Smooth muscle cell (in vitro differentiated cells): ENCODE measurements at regions not wholly inside any gene's neighbourhood (a gene's known extent, or its start where the extent isn't known, plus 50 kb on each side); places are given as distances from the start of the nearest gene placed in this dataset.
"Not testable (repeated sequence)": the region's sequence is repeated elsewhere in the genome, so short reads cannot be mapped to it uniquely, and the experiment has no call there.

Experiments
- DNase-seq: peaks from one replicate; lab custom pipeline; 2025; ENCODE audit not compliant: unreplicated experiment; lab: John Stamatoyannopoulos, UW
- H2AFZ ChIP-seq: fragments of 200-600 bp; sonication (generic); 2 replicates; pipeline ENCODE4 v1.6.0; 2016; ENCODE audit warnings: antibody characterized with exemption, low read depth, mild to moderate bottlenecking
- H3F3A ChIP-seq: fragments of 200-600 bp; sonication (generic); 2 replicates; pipeline ENCODE4 v1.6.0; 2017; ENCODE audit warnings: antibody characterized with exemption, low read depth
- H3K27ac ChIP-seq: fragments of 200-600 bp; sonication (generic); 2 replicates; pipeline ENCODE4 v1.5.1; 2016; ENCODE audit warnings: low read depth, mild to moderate bottlenecking
- H3K27me3 ChIP-seq: fragments of 200-600 bp; sonication (generic); 2 replicates; pipeline ENCODE4 v1.6.1; 2016; ENCODE audit warnings: low read depth, mild to moderate bottlenecking
- H3K36me3 ChIP-seq: fragments of 200-600 bp; sonication (generic); 2 replicates; pipeline ENCODE4 v1.5.1; 2016; ENCODE audit warnings: low read depth
- H3K4me1 ChIP-seq: fragments of 200-600 bp; sonication (generic); 2 replicates; pipeline ENCODE4 v1.5.1; 2016; ENCODE audit warnings: low read depth
- H3K4me2 ChIP-seq: fragments of 200-600 bp; sonication (generic); 2 replicates; pipeline ENCODE4 v1.6.0; 2016; ENCODE audit warnings: mild to moderate bottlenecking
- H3K4me3 ChIP-seq: fragments of 200-600 bp; sonication (generic); 2 replicates; pipeline ENCODE4 v1.5.1; 2016; ENCODE audit warnings: mild to moderate bottlenecking
- H3K79me2 ChIP-seq: fragments of 200-600 bp; sonication (generic); 2 replicates; pipeline ENCODE4 v1.6.0; 2016; ENCODE audit warnings: low read depth, mild to moderate bottlenecking
- H3K9ac ChIP-seq: fragments of 200-600 bp; sonication (generic); 2 replicates; pipeline ENCODE4 v1.6.0; 2016; ENCODE audit warnings: low read depth
- H3K9me3 ChIP-seq: fragments of 200-600 bp; sonication (generic); replicated peaks from 2 replicates; pipeline ENCODE4 v1.5.1; 2016; ENCODE audit warnings: low read depth
- H4K20me1 ChIP-seq: fragments of 200-600 bp; sonication (generic); 2 replicates; pipeline ENCODE4 v1.6.0; 2016; ENCODE audit warnings: low read depth
- WGBS: methylation state at CpG from one replicate; pipeline ENCODE4 v1.1.7; 2016; ENCODE audit warnings: low lambda C conversion rate; 5-methylcytosine and 5-hydroxymethylcytosine counted together
- TF ChIP-seq, protein P1 (sequence below): fragments of 200-600 bp; sonication (generic); IDR thresholded peaks from 2 replicates; pipeline ENCODE4 v1.5.1; 2017; ENCODE audit warnings: borderline replicate concordance, mild to moderate bottlenecking, antibody characterized with exemption; ENCODE audit not compliant: insufficient read depth, poor library complexity, severe bottlenecking

DNA sequence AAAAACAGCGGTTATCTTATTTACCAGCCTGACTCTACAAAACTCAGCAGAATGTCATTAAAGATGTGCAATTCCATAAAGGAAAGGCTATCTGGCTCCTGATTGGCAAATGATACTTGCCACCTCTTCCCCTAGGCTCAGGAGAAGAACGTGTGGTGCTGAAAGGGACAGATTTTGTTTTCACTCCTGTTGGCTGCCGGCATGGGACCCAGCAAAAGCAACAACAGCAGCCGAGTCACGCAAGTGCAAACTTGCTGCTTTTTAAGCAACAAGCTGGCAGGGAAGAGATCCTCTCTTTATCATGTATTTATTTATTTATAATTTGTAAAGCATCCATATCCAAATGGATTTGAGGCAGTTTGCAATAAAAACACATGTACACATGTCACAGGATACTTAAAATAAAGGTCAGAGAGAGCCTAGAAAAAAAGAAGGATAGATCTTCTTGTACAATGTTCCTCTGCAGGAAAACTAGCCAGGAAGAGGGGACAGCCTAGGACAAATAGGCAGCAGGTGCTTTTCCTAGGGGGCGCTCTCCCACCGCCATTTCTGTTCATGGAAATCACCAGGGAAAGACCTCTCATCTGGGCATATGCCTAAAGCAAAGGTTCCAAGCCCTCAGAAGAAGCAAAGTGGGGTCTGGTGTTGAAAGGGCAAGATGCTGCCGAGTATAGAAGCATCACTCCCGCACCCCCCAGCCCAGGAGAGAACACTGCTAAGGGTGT, 799.3 kb downstream of the BCL11A start:
- TF ChIP-seq, protein P1, sequence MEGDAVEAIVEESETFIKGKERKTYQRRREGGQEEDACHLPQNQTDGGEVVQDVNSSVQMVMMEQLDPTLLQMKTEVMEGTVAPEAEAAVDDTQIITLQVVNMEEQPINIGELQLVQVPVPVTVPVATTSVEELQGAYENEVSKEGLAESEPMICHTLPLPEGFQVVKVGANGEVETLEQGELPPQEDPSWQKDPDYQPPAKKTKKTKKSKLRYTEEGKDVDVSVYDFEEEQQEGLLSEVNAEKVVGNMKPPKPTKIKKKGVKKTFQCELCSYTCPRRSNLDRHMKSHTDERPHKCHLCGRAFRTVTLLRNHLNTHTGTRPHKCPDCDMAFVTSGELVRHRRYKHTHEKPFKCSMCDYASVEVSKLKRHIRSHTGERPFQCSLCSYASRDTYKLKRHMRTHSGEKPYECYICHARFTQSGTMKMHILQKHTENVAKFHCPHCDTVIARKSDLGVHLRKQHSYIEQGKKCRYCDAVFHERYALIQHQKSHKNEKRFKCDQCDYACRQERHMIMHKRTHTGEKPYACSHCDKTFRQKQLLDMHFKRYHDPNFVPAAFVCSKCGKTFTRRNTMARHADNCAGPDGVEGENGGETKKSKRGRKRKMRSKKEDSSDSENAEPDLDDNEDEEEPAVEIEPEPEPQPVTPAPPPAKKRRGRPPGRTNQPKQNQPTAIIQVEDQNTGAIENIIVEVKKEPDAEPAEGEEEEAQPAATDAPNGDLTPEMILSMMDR, result no peak
- Histone ChIP-seq H3K9me3 (no peaks in the 10 kb centered on the region), H3K36me3 (no peaks in the 10 kb centered on the region), H3K4me3 (no peak overlapping the region), H3K9ac (no peak overlapping the region), H3K27ac (no peak overlapping the region), H2AFZ (no peak overlapping the region), H3K79me2 (no peaks in the 10 kb centered on the region), H3K4me1 (no peaks in the 10 kb centered on the region), H3K27me3 (peaks cover 12% of the 10 kb centered on the region), H3F3A (no peaks in the 10 kb centered on the region), H3K4me2 (no peak overlapping the region), H4K20me1 (no peaks in the 10 kb centered on the region)
- no peak for DNase-seq
- WGBS, result 68% methylated on average over 9 of the region's 9 CpGs

DNA sequence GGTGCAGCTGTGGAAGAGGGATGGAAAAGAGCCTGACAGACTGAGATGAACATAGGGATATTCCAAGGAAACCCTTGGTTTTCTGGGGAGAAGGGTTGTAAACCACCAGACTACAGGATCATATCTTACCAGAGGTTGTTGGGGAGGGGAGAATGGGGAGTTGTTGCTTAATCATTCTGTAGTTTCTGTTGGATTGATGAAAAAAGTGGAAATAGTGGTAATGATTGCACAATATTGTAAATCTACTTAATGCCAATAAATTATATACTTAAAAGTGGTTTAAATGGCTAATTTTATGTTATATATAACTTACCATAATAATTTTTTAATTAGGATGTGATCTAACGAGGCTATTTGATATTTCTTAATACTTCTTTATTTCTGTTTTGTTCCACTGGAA, 800.9 kb downstream of the BCL11A start:
- H3K27me3 ChIP-seq, result peaks cover 15% of the 10 kb centered on the region
- H3K4me3 ChIP-seq, result no peak overlapping the region
- H4K20me1 ChIP-seq, result no peaks in the 10 kb centered on the region
- no peak for DNase-seq
- 66% methylated on average over 1 of the region's 1 CpG for WGBS
- H3F3A ChIP-seq, result no peaks in the 10 kb centered on the region
- H3K4me1 ChIP-seq, result no peaks in the 10 kb centered on the region
- H3K9me3 ChIP-seq, result no peaks in the 10 kb centered on the region
- no peaks in the 10 kb centered on the region for H3K36me3 ChIP-seq
- no peak overlapping the region for H3K4me2 ChIP-seq
- H3K79me2 ChIP-seq, result no peaks in the 10 kb centered on the region
- no peak overlapping the region for H2AFZ ChIP-seq
- no peak overlapping the region for H3K9ac ChIP-seq
- H3K27ac ChIP-seq, result no peak overlapping the region
- TF ChIP-seq, protein P1, result no peak

GRCh38 chr2:59752071-59752470, 801.4 kb downstream of the BCL11A start:
- H3K9ac ChIP-seq, result no peak overlapping the region
- 89% methylated on average over 2 of the region's 2 CpGs for WGBS
- TF ChIP-seq, protein P1, result no peak
- peaks cover 15% of the 10 kb centered on the region for H3K27me3 ChIP-seq
- no peaks in the 10 kb centered on the region for H3F3A ChIP-seq
- H3K27ac ChIP-seq, result no peak overlapping the region
- no peak overlapping the region for H3K4me3 ChIP-seq
- no peaks in the 10 kb centered on the region for H3K36me3 ChIP-seq
- H2AFZ ChIP-seq, result no peak overlapping the region
- H4K20me1 ChIP-seq, result no peaks in the 10 kb centered on the region
- no peaks in the 10 kb centered on the region for H3K4me1 ChIP-seq
- H3K79me2 ChIP-seq, result no peaks in the 10 kb centered on the region
- no peaks in the 10 kb centered on the region for H3K9me3 ChIP-seq
- H3K4me2 ChIP-seq, result no peak overlapping the region
- DNase-seq, result no peak

GRCh38 chr2:59751214-59751613, 802.2 kb downstream of the BCL11A start:
- not testable (repeated sequence) for H3K4me1 ChIP-seq, DNase-seq, H3K27ac ChIP-seq, H2AFZ ChIP-seq, H3K9ac ChIP-seq, H3K9me3 ChIP-seq, H3K36me3 ChIP-seq, H3K4me2 ChIP-seq, H3K79me2 ChIP-seq, H3F3A ChIP-seq, H3K4me3 ChIP-seq, H4K20me1 ChIP-seq
- peaks cover 15% of the 10 kb centered on the region for H3K27me3 ChIP-seq
- WGBS, result 98% methylated on average over 4 of the region's 4 CpGs
